Uterus (tissue), 2 donors: ENCODE measurements at regions not wholly inside any gene's neighbourhood (a gene's known extent, or its start where the extent isn't known, plus 50 kb on each side); places are given as distances from the start of the nearest gene placed in this dataset.

Source experiments
- CTCF ChIP-seq, 4 experiments: fragments of 200-600 bp in 2 of 4; fragments of 450-650 bp in 2 of 4; sonication (generic) in 2 of 4; IDR thresholded peaks; one replicate each; pipeline ENCODE4 v1.5.1; 2016 to 2019; ENCODE audit warnings: antibody characterized with exemption in 4 of 4, mild to moderate bottlenecking in 2 of 4, moderate library complexity in 1 of 4
- POLR2A ChIP-seq, 2 donors: fragments of 450-650 bp; IDR thresholded peaks; one replicate each; pipeline ENCODE4 v1.6.1; 2016; ENCODE audit warnings: antibody characterized with exemption in 2 of 2, mild to moderate bottlenecking in 1 of 2, moderate library complexity in 1 of 2

GRCh38 chr11:19467904-19468303, 227.2 kb upstream of the E2F8 start:
- TF ChIP-seq CTCF (IDR thresholded peaks at IDR 0.05) (no peak), POLR2A (IDR thresholded peaks at IDR 0.05) (no peak)
